DND-41 (cell line): ENCODE measurements at regions not wholly inside any gene's neighbourhood (a gene's known extent, or its start where the extent isn't known, plus 50 kb on each side); places are given as distances from the start of the nearest gene placed in this dataset.

Experiments
- EZH2 ChIP-seq: IDR thresholded peaks from 3 replicates; pipeline ENCODE4 v1.6.1; 2012; ENCODE audit warnings: borderline replicate concordance, low read depth, mild to moderate bottlenecking, moderate library complexity, low read length, inconsistent platforms; ENCODE audit not compliant: severe bottlenecking
- TF ChIP-seq, protein P1 (sequence below): IDR thresholded peaks from 2 replicates; pipeline ENCODE4 v1.5.1; 2012; ENCODE audit warnings: borderline replicate concordance, low read length, moderate library complexity, mild to moderate bottlenecking; ENCODE audit not compliant: poor library complexity, severe bottlenecking; ENCODE audit errors: extremely low read depth

DNA sequence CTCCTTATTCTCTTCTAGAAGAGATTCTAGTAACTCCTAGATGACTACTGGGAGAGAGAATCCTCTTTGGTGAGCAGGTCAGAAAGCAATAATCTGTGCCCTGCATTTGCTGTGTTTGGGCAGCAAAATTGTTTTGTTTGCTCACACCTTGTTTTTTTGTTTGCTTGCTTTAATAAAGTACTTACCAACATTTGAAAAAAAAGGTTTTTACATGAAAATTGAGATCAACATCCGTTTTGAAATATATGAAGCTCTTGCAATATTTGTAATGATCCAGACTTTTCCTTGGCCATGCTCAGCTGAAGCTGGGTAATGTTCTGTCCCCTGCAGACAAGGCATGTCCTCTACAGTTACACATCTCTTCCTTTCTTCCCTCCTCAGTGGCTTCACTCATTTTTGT is 62.2 kb downstream of the DIPK2A start:
- TF ChIP-seq, protein P1, sequence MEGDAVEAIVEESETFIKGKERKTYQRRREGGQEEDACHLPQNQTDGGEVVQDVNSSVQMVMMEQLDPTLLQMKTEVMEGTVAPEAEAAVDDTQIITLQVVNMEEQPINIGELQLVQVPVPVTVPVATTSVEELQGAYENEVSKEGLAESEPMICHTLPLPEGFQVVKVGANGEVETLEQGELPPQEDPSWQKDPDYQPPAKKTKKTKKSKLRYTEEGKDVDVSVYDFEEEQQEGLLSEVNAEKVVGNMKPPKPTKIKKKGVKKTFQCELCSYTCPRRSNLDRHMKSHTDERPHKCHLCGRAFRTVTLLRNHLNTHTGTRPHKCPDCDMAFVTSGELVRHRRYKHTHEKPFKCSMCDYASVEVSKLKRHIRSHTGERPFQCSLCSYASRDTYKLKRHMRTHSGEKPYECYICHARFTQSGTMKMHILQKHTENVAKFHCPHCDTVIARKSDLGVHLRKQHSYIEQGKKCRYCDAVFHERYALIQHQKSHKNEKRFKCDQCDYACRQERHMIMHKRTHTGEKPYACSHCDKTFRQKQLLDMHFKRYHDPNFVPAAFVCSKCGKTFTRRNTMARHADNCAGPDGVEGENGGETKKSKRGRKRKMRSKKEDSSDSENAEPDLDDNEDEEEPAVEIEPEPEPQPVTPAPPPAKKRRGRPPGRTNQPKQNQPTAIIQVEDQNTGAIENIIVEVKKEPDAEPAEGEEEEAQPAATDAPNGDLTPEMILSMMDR = no peak
- no peak for TF ChIP-seq EZH2
